Osteoblast (primary cell): ENCODE measurements at regions not wholly inside any gene's neighbourhood (a gene's known extent, or its start where the extent isn't known, plus 50 kb on each side); places are given as distances from the start of the nearest gene placed in this dataset.

Experiments
- DNase-seq: peaks from one replicate; pipeline ENCODE4 v3.0.0; 2011; ENCODE audit warnings: low spot score, mixed read lengths; ENCODE audit not compliant: insufficient read length; ENCODE audit errors: missing footprints
- H2AFZ ChIP-seq: 2 replicates; pipeline ENCODE4 v1.6.0; 2011; ENCODE audit warnings: mild to moderate bottlenecking, low read length
- H3K27ac ChIP-seq: 2 replicates; pipeline ENCODE4 v1.5.1; 2011; ENCODE audit warnings: mild to moderate bottlenecking, low read depth, low read length, moderate library complexity
- H3K27me3 ChIP-seq: 2 replicates; pipeline ENCODE4 v1.6.0; 2012; ENCODE audit warnings: mild to moderate bottlenecking, control low read depth, inconsistent platforms, low read length, moderate library complexity; ENCODE audit not compliant: insufficient read depth
- H3K36me3 ChIP-seq: 2 replicates; pipeline ENCODE4 v1.5.1; 2011; ENCODE audit warnings: mild to moderate bottlenecking, low read length, control low read depth, moderate library complexity; ENCODE audit not compliant: insufficient read depth
- H3K4me1 ChIP-seq: 2 replicates; pipeline ENCODE4 v1.5.1; 2011; ENCODE audit warnings: mild to moderate bottlenecking, low read length, control low read depth, moderate library complexity; ENCODE audit not compliant: insufficient read depth
- H3K4me2 ChIP-seq: 2 replicates; pipeline ENCODE4 v1.6.0; 2011; ENCODE audit warnings: mild to moderate bottlenecking, low read length; ENCODE audit not compliant: insufficient read depth
- H3K4me3 ChIP-seq: fragments of 200-600 bp; sonication (generic); 3 replicates; pipeline ENCODE4 v1.5.1; 2012; ENCODE audit warnings: mild to moderate bottlenecking, low read length, inconsistent platforms; ENCODE audit not compliant: insufficient read depth
- H3K79me2 ChIP-seq: 2 replicates; pipeline ENCODE4 v1.6.0; 2012; ENCODE audit warnings: mild to moderate bottlenecking, low read length, control low read depth, inconsistent platforms; ENCODE audit not compliant: insufficient read depth
- H3K9me3 ChIP-seq: 2 replicates; pipeline ENCODE4 v1.5.1; 2011; ENCODE audit warnings: low read depth, low read length, control low read depth
- H4K20me1 ChIP-seq: 2 replicates; pipeline ENCODE4 v1.6.0; 2012; ENCODE audit warnings: mild to moderate bottlenecking, low read length, control low read depth; ENCODE audit not compliant: insufficient read depth
- TF ChIP-seq, protein P1 (sequence below): IDR thresholded peaks from 2 replicates; pipeline ENCODE4 v1.5.1; 2011; ENCODE audit warnings: mild to moderate bottlenecking, low read depth, low read length, moderate library complexity; ENCODE audit errors: extremely low read depth

GRCh38 chrX:151510203-151510602, 53.3 kb upstream of the PASD1 start:
- no peak overlapping the region for H3K4me3 ChIP-seq
- H3K4me1 ChIP-seq: no peaks in the 10 kb centered on the region
- no peak for DNase-seq
- H3K79me2 ChIP-seq: no peaks in the 10 kb centered on the region
- H3K36me3 ChIP-seq: no peaks in the 10 kb centered on the region
- TF ChIP-seq, protein P1, sequence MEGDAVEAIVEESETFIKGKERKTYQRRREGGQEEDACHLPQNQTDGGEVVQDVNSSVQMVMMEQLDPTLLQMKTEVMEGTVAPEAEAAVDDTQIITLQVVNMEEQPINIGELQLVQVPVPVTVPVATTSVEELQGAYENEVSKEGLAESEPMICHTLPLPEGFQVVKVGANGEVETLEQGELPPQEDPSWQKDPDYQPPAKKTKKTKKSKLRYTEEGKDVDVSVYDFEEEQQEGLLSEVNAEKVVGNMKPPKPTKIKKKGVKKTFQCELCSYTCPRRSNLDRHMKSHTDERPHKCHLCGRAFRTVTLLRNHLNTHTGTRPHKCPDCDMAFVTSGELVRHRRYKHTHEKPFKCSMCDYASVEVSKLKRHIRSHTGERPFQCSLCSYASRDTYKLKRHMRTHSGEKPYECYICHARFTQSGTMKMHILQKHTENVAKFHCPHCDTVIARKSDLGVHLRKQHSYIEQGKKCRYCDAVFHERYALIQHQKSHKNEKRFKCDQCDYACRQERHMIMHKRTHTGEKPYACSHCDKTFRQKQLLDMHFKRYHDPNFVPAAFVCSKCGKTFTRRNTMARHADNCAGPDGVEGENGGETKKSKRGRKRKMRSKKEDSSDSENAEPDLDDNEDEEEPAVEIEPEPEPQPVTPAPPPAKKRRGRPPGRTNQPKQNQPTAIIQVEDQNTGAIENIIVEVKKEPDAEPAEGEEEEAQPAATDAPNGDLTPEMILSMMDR: no peak
- H3K27ac ChIP-seq: no peak overlapping the region
- no peak overlapping the region for H2AFZ ChIP-seq
- H4K20me1 ChIP-seq: no peaks in the 10 kb centered on the region
- no peaks in the 10 kb centered on the region for H3K27me3 ChIP-seq
- no peak overlapping the region for H3K4me2 ChIP-seq
- no peaks in the 10 kb centered on the region for H3K9me3 ChIP-seq

DNA sequence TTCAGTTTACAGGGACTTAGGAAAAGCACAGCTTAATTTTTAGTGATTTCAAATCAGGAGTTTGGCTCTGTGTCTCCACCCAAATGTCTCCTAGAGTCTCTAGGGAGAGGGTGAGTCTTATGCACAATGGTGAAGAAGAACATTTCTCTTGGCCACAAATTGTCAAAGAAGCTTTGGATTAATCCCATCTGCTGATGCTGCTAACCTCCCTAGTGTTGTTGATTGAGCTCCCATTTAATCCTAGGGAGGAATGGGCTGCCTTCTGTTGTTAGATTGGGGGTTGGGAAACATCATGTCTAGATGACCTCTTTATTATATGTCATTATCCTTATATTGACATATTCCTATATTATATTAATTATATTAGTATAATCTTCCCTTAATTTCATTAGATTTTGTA, 50.0 kb upstream of the PASD1 start:
- Histone ChIP-seq H4K20me1 (no peaks in the 10 kb centered on the region), H3K4me3 (no peak overlapping the region), H3K27me3 (no peaks in the 10 kb centered on the region), H3K4me2 (no peak overlapping the region), H3K4me1 (no peaks in the 10 kb centered on the region), H3K27ac (no peak overlapping the region), H3K9me3 (no peaks in the 10 kb centered on the region), H2AFZ (no peak overlapping the region), H3K79me2 (no peaks in the 10 kb centered on the region), H3K36me3 (no peaks in the 10 kb centered on the region)
- TF ChIP-seq, protein P1: no peak
- DNase-seq: no peak
